ENCODE measurements at regions not wholly inside any gene's neighbourhood (a gene's known extent, or its start where the extent isn't known, plus 50 kb on each side); places are given as distances from the start of the nearest gene placed in this dataset.
"Not testable (repeated sequence)": the region's sequence is repeated elsewhere in the genome, so short reads cannot be mapped to it uniquely, and the experiment has no call there.

GRCh38 chr14:48259876-48260275 is 584.5 kb upstream of the MDGA2 start:
- TF ChIP-seq CTCF, POLR2A (IDR thresholded peaks at IDR 0.05): not testable (repeated sequence)

Data from uterus (tissue), 2 donors.